CD4-positive, alpha-beta T cell (primary cell): ENCODE measurements at regions not wholly inside any gene's neighbourhood (a gene's known extent, or its start where the extent isn't known, plus 50 kb on each side); places are given as distances from the start of the nearest gene placed in this dataset.

Experiments
- ATAC-seq: fragments of 200-7000 bp; cut with Tn5 transposase; one replicate; pipeline ENCODE4 v1.10.0; 2022; ENCODE audit warnings: mild to moderate bottlenecking; ENCODE audit not compliant: poor library complexity
- CTCF ChIA-PET: fragments of 350-600 bp; sonication (Branson Sonifier 250); formaldehyde crosslinking; loops from one replicate; lab custom pipeline; 2021; ENCODE audit warnings: antibody characterized with exemption, inconsistent platforms; lab: Charles Lee
- POLR2A ChIA-PET: fragments of 350-600 bp; sonication (Branson Sonifier 250); formaldehyde crosslinking; loops from one replicate; lab custom pipeline; 2021; ENCODE audit warnings: antibody characterized with exemption, inconsistent platforms; lab: Charles Lee
- DNase-seq, 14 experiments: peaks; one replicate each; pipeline ENCODE4 v3.0.0-alpha.2; 2013 to 2020; ENCODE audit warnings: mixed read lengths in 2 of 14
- H3K27ac ChIP-seq, 2 donors: one replicate each; pipeline versions ENCODE4 v1.5.1 to v1.7.0; 2013; ENCODE audit warnings: low read length in 2 of 2, low read depth in 1 of 2, mild to moderate bottlenecking in 1 of 2
- H3K27me3 ChIP-seq, 2 experiments: 1 replicate in 1 of 2; 2 replicates in 1 of 2; pipeline versions ENCODE4 v1.6.1 to v1.7.0; 2013; ENCODE audit warnings: low read length in 2 of 2, control low read depth in 1 of 2, mild to moderate bottlenecking in 1 of 2, moderate library complexity in 1 of 2; ENCODE audit not compliant: insufficient read depth in 2 of 2, control insufficient read depth in 1 of 2
- H3K36me3 ChIP-seq: one replicate; pipeline ENCODE4 v1.6.1; 2013; ENCODE audit warnings: low read length, control low read depth; ENCODE audit not compliant: insufficient read depth
- H3K4me1 ChIP-seq: one replicate; pipeline ENCODE4 v1.6.1; 2013; ENCODE audit warnings: low read length, control low read depth; ENCODE audit not compliant: insufficient read depth
- H3K4me3 ChIP-seq: one replicate; pipeline ENCODE4 v1.5.1; 2013; ENCODE audit warnings: mild to moderate bottlenecking, low read length, moderate library complexity
- H3K9me3 ChIP-seq, 2 experiments: 1 replicate in 1 of 2; 2 replicates in 1 of 2; pipeline versions ENCODE4 v1.6.1 to v1.7.0; 2013; ENCODE audit warnings: low read length in 2 of 2, mild to moderate bottlenecking in 2 of 2, control low read depth in 1 of 2, moderate library complexity in 1 of 2; ENCODE audit not compliant: control insufficient read depth in 1 of 2, insufficient read depth in 1 of 2
- H3K27ac Mint-ChIP-seq: one replicate; pipeline ENCODE4 v1.8.0; 2020; ENCODE audit warnings: mixed read lengths
- H3K27me3 Mint-ChIP-seq: one replicate; pipeline ENCODE4 v1.8.0; 2021; ENCODE audit warnings: mixed read lengths
- H3K36me3 Mint-ChIP-seq: one replicate; pipeline ENCODE4 v1.8.0; 2021; ENCODE audit warnings: low read depth, mixed read lengths
- H3K4me1 Mint-ChIP-seq: one replicate; pipeline ENCODE4 v1.8.0; 2021; ENCODE audit warnings: low read depth, mixed read lengths
- H3K4me3 Mint-ChIP-seq: one replicate; pipeline ENCODE4 v1.8.0; 2020; ENCODE audit warnings: mild to moderate bottlenecking, mixed read lengths
- H3K9me3 Mint-ChIP-seq: one replicate; pipeline ENCODE4 v1.8.0; 2020; ENCODE audit warnings: mixed read lengths
- intact Hi-C, 2 experiments: fragments of 100-400 bp; cut with DNase I in 1 of 2; cut with micrococcal nuclease in 1 of 2; formaldehyde crosslinking; loops; one replicate each; pipeline versions ENCODE4 v1.15.1 to v1.9.0; 2023 to 2025; cut with DNase I, micrococcal nuclease
- TF ChIP-seq, protein P1 (sequence below): fragments of 200-600 bp; IDR thresholded peaks from one replicate; pipeline ENCODE4 v1.8.0; 2022; ENCODE audit warnings: antibody characterized with exemption, mild to moderate bottlenecking

DNA sequence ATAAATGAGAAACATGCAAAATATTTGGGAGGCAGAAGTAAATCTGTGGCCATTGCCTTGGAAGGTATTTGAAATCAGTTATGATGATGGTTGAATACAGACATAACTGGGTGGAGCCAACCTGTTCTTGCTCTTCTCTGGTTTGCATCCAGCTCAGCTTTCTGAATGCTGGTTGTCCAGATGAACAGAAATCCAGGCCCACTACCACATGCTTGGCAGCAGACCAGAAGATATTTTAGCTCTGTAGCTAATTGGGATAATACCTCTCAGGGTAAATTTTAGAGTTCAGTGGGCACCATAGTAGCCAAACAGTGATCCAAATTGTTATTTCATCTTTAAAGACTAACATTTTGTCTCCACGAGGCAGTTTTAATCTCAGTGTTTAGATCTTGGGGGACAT lies 308.3 kb downstream of the RAB38 start:
- H3K9me3 Mint-ChIP-seq = no peaks in the 10 kb centered on the region

DNA sequence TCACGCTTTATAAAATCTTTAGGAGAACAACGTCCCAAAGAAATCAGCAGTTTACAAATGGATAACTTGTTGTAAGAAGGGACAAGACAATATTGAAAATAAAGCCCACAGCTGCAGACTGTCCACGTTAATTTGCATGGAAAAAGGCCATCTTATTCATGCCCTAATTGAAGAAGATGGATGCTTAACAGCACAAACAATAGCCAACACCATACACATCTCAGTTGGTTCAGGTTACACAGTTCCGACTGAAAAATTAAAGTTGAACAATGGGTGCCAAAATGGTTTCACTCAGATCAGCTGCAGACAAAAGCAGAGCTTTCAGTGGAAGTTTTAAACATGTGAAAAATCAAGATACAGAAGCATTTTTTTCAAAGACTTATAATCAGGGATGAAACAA lies 314.2 kb downstream of the RAB38 start:
- H3K4me1 Mint-ChIP-seq = no peaks in the 10 kb centered on the region
- no peaks in the 10 kb centered on the region for H3K9me3 Mint-ChIP-seq
- H3K9me3 ChIP-seq = no peaks in the 10 kb centered on the region
- DNase-seq (no peak), ATAC-seq (no peak)
- no peaks in the 10 kb centered on the region for H3K36me3 Mint-ChIP-seq
- H3K4me1 ChIP-seq = no peaks in the 10 kb centered on the region
- H3K27me3 ChIP-seq = no peaks in the 10 kb centered on the region
- no peak overlapping the region for H3K4me3 ChIP-seq
- TF ChIP-seq, protein P1, sequence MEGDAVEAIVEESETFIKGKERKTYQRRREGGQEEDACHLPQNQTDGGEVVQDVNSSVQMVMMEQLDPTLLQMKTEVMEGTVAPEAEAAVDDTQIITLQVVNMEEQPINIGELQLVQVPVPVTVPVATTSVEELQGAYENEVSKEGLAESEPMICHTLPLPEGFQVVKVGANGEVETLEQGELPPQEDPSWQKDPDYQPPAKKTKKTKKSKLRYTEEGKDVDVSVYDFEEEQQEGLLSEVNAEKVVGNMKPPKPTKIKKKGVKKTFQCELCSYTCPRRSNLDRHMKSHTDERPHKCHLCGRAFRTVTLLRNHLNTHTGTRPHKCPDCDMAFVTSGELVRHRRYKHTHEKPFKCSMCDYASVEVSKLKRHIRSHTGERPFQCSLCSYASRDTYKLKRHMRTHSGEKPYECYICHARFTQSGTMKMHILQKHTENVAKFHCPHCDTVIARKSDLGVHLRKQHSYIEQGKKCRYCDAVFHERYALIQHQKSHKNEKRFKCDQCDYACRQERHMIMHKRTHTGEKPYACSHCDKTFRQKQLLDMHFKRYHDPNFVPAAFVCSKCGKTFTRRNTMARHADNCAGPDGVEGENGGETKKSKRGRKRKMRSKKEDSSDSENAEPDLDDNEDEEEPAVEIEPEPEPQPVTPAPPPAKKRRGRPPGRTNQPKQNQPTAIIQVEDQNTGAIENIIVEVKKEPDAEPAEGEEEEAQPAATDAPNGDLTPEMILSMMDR = no peak
- H3K36me3 ChIP-seq = no peaks in the 10 kb centered on the region
- no peaks in the 10 kb centered on the region for H3K27me3 Mint-ChIP-seq
- H3K27ac ChIP-seq = no peak overlapping the region
- ChIA-PET POLR2A (no interaction called here), CTCF (no interaction called here)
- intact Hi-C loops = no loop called here
- no peak overlapping the region for H3K4me3 Mint-ChIP-seq
- H3K27ac Mint-ChIP-seq = no peak overlapping the region

More for the DNA sequence above, 308.3 kb downstream of the RAB38 start:
- TF ChIP-seq, protein P1 = no peak
- H3K9me3 ChIP-seq = no peaks in the 10 kb centered on the region
- Mint-ChIP-seq H3K27me3 (no peaks in the 10 kb centered on the region), H3K36me3 (no peaks in the 10 kb centered on the region), H3K27ac (no peak overlapping the region), H3K4me1 (no peaks in the 10 kb centered on the region), H3K4me3 (no peak overlapping the region)
- no peak overlapping the region for H3K4me3 ChIP-seq
- no peak for DNase-seq
- H3K4me1 ChIP-seq = no peaks in the 10 kb centered on the region
- H3K27ac ChIP-seq = no peak overlapping the region
- ChIA-PET CTCF (no interaction called here), POLR2A (no interaction called here)
- intact Hi-C loops = no loop called here
- no peak for ATAC-seq
- H3K27me3 ChIP-seq = no peaks in the 10 kb centered on the region
- H3K36me3 ChIP-seq = no peaks in the 10 kb centered on the region

DNA sequence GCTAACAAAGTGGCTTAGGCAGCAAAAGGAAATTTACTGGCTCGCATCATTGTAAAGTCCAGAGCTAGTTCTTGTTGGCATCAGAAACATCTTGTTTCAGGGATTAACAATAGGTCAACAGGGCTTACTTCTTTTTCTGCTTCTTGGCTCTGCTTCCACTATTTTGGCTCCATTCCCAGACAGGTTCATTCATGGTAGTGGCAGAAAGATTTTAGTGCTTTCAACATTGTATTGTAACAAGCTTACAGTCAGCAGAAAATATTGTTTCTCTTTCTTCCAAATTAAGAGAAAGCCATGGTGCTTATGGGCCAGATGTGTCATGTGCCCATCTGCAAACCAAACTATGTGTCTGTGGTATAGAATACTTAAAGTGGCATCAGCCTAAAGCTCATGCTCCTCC lies 315.6 kb downstream of the RAB38 start:
- Histone ChIP-seq H3K4me1 (no peaks in the 10 kb centered on the region), H3K9me3 (no peaks in the 10 kb centered on the region), H3K27me3 (no peaks in the 10 kb centered on the region), H3K27ac (no peak overlapping the region), H3K36me3 (no peaks in the 10 kb centered on the region), H3K4me3 (no peak overlapping the region)
- no peaks in the 10 kb centered on the region for H3K36me3 Mint-ChIP-seq
- no peak for ATAC-seq
- TF ChIP-seq, protein P1 = no peak
- intact Hi-C loops = no loop called here
- ChIA-PET CTCF (no interaction called here), POLR2A (no interaction called here)
- no peak overlapping the region for H3K4me3 Mint-ChIP-seq
- H3K4me1 Mint-ChIP-seq = no peaks in the 10 kb centered on the region
- DNase-seq = no peak
- H3K9me3 Mint-ChIP-seq = no peaks in the 10 kb centered on the region
- no peak overlapping the region for H3K27ac Mint-ChIP-seq
- no peaks in the 10 kb centered on the region for H3K27me3 Mint-ChIP-seq
